H1 (cell line): ENCODE measurements at regions not wholly inside any gene's neighbourhood (a gene's known extent, or its start where the extent isn't known, plus 50 kb on each side); places are given as distances from the start of the nearest gene placed in this dataset.

Experiments used
- CTCF ChIA-PET: fragments of 300-600 bp; sonication (Branson Sonifier 250); formaldehyde crosslinking; loops from one replicate; lab custom pipeline; 2021; ENCODE audit not compliant: partially characterized antibody; lab: Charles Lee
- POLR2A ChIA-PET: fragments of 300-600 bp; sonication (Branson Sonifier 250); formaldehyde crosslinking; loops from one replicate; lab custom pipeline; 2021; ENCODE audit warnings: inconsistent platforms; ENCODE audit not compliant: partially characterized antibody; lab: Charles Lee
- DNase-seq, 2 experiments: peaks; one replicate each; pipeline versions ENCODE4 v3.0.0 to v3.0.0-alpha.2; 2010 to 2022; ENCODE audit warnings: low spot score in 2 of 2, low read depth in 1 of 2, mixed read lengths in 1 of 2
- FAIRE-seq: peaks from 2 replicates; lab custom pipeline; 2011; peaks lifted over from hg19 to GRCh38; lab: Jason Lieb, UNC
- H2AFZ ChIP-seq: 2 replicates; pipeline ENCODE4 v1.8.1; 2012; ENCODE audit warnings: low read length, inconsistent platforms
- H2AK5ac ChIP-seq: 2 replicates; pipeline ENCODE4 v1.6.1; 2013; ENCODE audit warnings: low read depth, low read length
- H2BK120ac ChIP-seq: replicated peaks from 2 replicates; pipeline ENCODE3; 2013; ENCODE audit warnings: low read depth, low read length, inconsistent platforms
- H2BK12ac ChIP-seq: 2 replicates; pipeline ENCODE4 v1.6.1; 2013; ENCODE audit warnings: low read depth, low read length
- H2BK15ac ChIP-seq: 2 replicates; pipeline ENCODE4 v1.6.1; 2013; ENCODE audit warnings: low read length
- H2BK20ac ChIP-seq: 2 replicates; pipeline ENCODE4 v1.6.1; 2013; ENCODE audit warnings: low read length
- H2BK5ac ChIP-seq: 2 replicates; pipeline ENCODE4 v1.6.1; 2013; ENCODE audit warnings: low read depth, low read length
- H3K14ac ChIP-seq: 2 replicates; pipeline ENCODE4 v1.6.1; 2013; ENCODE audit warnings: inconsistent platforms; ENCODE audit not compliant: insufficient read length
- H3K18ac ChIP-seq: 2 replicates; pipeline ENCODE4 v1.6.1; 2013; ENCODE audit warnings: low read length; ENCODE audit errors: extremely low read depth
- H3K23ac ChIP-seq: 2 replicates; pipeline ENCODE4 v1.6.1; 2013; ENCODE audit warnings: inconsistent platforms; ENCODE audit not compliant: insufficient read length
- H3K23me2 ChIP-seq: 2 replicates; pipeline ENCODE4 v1.6.1; 2013; ENCODE audit warnings: low read depth, low read length
- H3K27ac ChIP-seq: 2 replicates; pipeline ENCODE4 v1.6.1; 2011; ENCODE audit warnings: low read depth, low read length, inconsistent platforms
- H3K27me3 ChIP-seq, 4 experiments: replicated peaks in 1 of 4; 1 replicate in 1 of 4; 2 replicates in 3 of 4; pipeline versions ENCODE4 v1.6.1 to v1.8.1; 2011 to 2013; ENCODE audit warnings: low read length in 3 of 4, mild to moderate bottlenecking in 3 of 4, inconsistent platforms in 2 of 4, mixed read lengths in 2 of 4, moderate library complexity in 1 of 4; ENCODE audit not compliant: control insufficient read depth in 3 of 4, insufficient read depth in 3 of 4; ENCODE audit errors: extremely low read depth in 1 of 4
- H3K36me3 ChIP-seq, 4 experiments: 2 replicates each; pipeline versions ENCODE4 v1.6.1 to v1.8.1; 2011 to 2013; ENCODE audit warnings: mild to moderate bottlenecking in 4 of 4, low read length in 3 of 4, moderate library complexity in 2 of 4, control low read depth in 1 of 4, inconsistent platforms in 1 of 4; ENCODE audit not compliant: insufficient read depth in 4 of 4, control insufficient read depth in 2 of 4
- H3K4ac ChIP-seq: replicated peaks from 2 replicates; pipeline ENCODE3; 2013; ENCODE audit warnings: low read length, low read depth, mixed read lengths, inconsistent platforms; ENCODE audit not compliant: insufficient read length
- H3K4me1 ChIP-seq, 4 experiments: replicated peaks in 1 of 4; 1 replicate in 1 of 4; 2 replicates in 3 of 4; pipeline versions ENCODE4 v1.6.1 to v1.8.1; 2011 to 2013; ENCODE audit warnings: low read length in 3 of 4, inconsistent platforms in 2 of 4, mixed read lengths in 1 of 4; ENCODE audit not compliant: insufficient read depth in 4 of 4, control insufficient read depth in 3 of 4
- H3K4me2 ChIP-seq, 2 experiments: 2 replicates each; pipeline versions ENCODE4 v1.6.1 to v1.8.1; 2011 to 2013; ENCODE audit warnings: low read depth in 2 of 2, low read length in 2 of 2, control low read depth in 1 of 2, inconsistent platforms in 1 of 2, mild to moderate bottlenecking in 1 of 2; ENCODE audit not compliant: insufficient read depth in 1 of 2
- H3K4me3 ChIP-seq, 4 experiments: fragments of 200-600, 300-600 bp in 1 of 4; sonication (generic), shearing (Covaris generic), sonication (Bioruptor Twin) in 1 of 4; 2 replicates each; pipeline versions ENCODE4 v1.5.1 to v1.8.1; 2011 to 2016; ENCODE audit warnings: low read length in 4 of 4, low read depth in 3 of 4, control low read depth in 2 of 4, inconsistent platforms in 2 of 4, mild to moderate bottlenecking in 2 of 4, mixed read lengths in 1 of 4, moderate library complexity in 1 of 4; ENCODE audit not compliant: insufficient read depth in 2 of 4; ENCODE audit errors: extremely low read depth in 1 of 4
- H3K56ac ChIP-seq: replicated peaks from 2 replicates; pipeline ENCODE3; 2013; ENCODE audit warnings: low read depth, mild to moderate bottlenecking, mixed read lengths, low read length, inconsistent platforms; ENCODE audit not compliant: insufficient read length
- H3K79me1 ChIP-seq: 2 replicates; pipeline ENCODE4 v1.6.1; 2013; ENCODE audit warnings: low read depth, low read length, control low read depth
- H3K79me2 ChIP-seq, 2 experiments: 2 replicates each; pipeline versions ENCODE4 v1.6.1 to v1.8.1; 2012 to 2013; ENCODE audit warnings: low read length in 2 of 2, mild to moderate bottlenecking in 2 of 2, inconsistent platforms in 1 of 2; ENCODE audit not compliant: insufficient read depth in 2 of 2, control insufficient read depth in 1 of 2
- H3K9ac ChIP-seq, 4 experiments: replicated peaks in 1 of 4; 1 replicate in 1 of 4; 2 replicates in 3 of 4; pipeline versions ENCODE4 v1.6.1 to v1.8.1; 2011 to 2013; ENCODE audit warnings: low read depth in 3 of 4, low read length in 3 of 4, control low read depth in 2 of 4, mild to moderate bottlenecking in 2 of 4, moderate library complexity in 2 of 4, inconsistent platforms in 1 of 4; ENCODE audit errors: extremely low read depth in 1 of 4
- H3K9me3 ChIP-seq, 2 experiments: 2 replicates each; pipeline versions ENCODE4 v1.6.1 to v1.8.1; 2012 to 2013; ENCODE audit warnings: mild to moderate bottlenecking in 2 of 2, moderate library complexity in 2 of 2, control low read depth in 1 of 2, inconsistent platforms in 1 of 2, low read depth in 1 of 2, low read length in 1 of 2, mixed read lengths in 1 of 2; ENCODE audit not compliant: insufficient read depth in 2 of 2
- H4K20me1 ChIP-seq, 2 experiments: replicated peaks in 1 of 2; 2 replicates each; pipeline versions ENCODE3 to v1.8.1; 2011 to 2013; ENCODE audit warnings: inconsistent platforms in 2 of 2, low read length in 2 of 2, mild to moderate bottlenecking in 1 of 2; ENCODE audit not compliant: insufficient read depth in 2 of 2, control insufficient read depth in 1 of 2
- H4K5ac ChIP-seq: 2 replicates; pipeline ENCODE4 v1.6.1; 2013; ENCODE audit warnings: low read length, low read depth, mixed read lengths, inconsistent platforms; ENCODE audit not compliant: insufficient read length
- H4K8ac ChIP-seq: 2 replicates; pipeline ENCODE4 v1.8.0; 2013; ENCODE audit warnings: mild to moderate bottlenecking, moderate library complexity, low read length, inconsistent platforms; ENCODE audit not compliant: insufficient read depth; ENCODE audit errors: extremely low read depth
- H4K91ac ChIP-seq: replicated peaks from 2 replicates; pipeline ENCODE3; 2013; ENCODE audit warnings: low read length, mixed read lengths, inconsistent platforms; ENCODE audit not compliant: insufficient read length
- BCL11A ChIP-seq, 2 experiments: IDR thresholded peaks; one replicate each; pipeline ENCODE4 v1.6.1; 2011; ENCODE audit warnings: low read depth in 2 of 2, low read length in 2 of 2, mild to moderate bottlenecking in 2 of 2
- CHD1 ChIP-seq: IDR thresholded peaks from 2 replicates; pipeline ENCODE4 v1.6.1; 2012; ENCODE audit warnings: low read depth, low read length, improper control_type of control experiment
- CTBP2 ChIP-seq: IDR thresholded peaks from 2 replicates; pipeline ENCODE4 v1.7.0; 2011; ENCODE audit warnings: borderline replicate concordance, mild to moderate bottlenecking, moderate library complexity, mixed read lengths, low read length; ENCODE audit not compliant: insufficient read depth, insufficient read length
- HDAC6 ChIP-seq: IDR thresholded peaks from one replicate; pipeline ENCODE4 v1.7.1; 2012; ENCODE audit warnings: low read depth, mild to moderate bottlenecking, inconsistent platforms, low read length, moderate library complexity
- MAFK ChIP-seq: IDR thresholded peaks from 2 replicates; pipeline ENCODE4 v1.6.1; 2012; ENCODE audit warnings: low read depth, mild to moderate bottlenecking, improper control_type of control experiment, low read length
- POLR2A ChIP-seq, 2 experiments: IDR thresholded peaks; 1 replicate in 1 of 2; 2 replicates in 1 of 2; pipeline ENCODE4 v1.6.1; 2011; ENCODE audit warnings: low read depth in 2 of 2, low read length in 2 of 2, mild to moderate bottlenecking in 2 of 2; ENCODE audit errors: control extremely low read depth in 1 of 2
- RAD21 ChIP-seq, 2 experiments: IDR thresholded peaks in 1 of 2; conservative IDR thresholded peaks in 1 of 2; 2 replicates each; pipeline ENCODE4 v1.6.1; 2011; ENCODE audit warnings: low read depth in 2 of 2, low read length in 2 of 2, improper control_type of control experiment in 1 of 2, inconsistent platforms in 1 of 2, mild to moderate bottlenecking in 1 of 2, moderate library complexity in 1 of 2
- RBBP5 ChIP-seq: IDR thresholded peaks from 2 replicates; pipeline ENCODE4 v1.7.1; 2012; ENCODE audit warnings: low read depth, mild to moderate bottlenecking, inconsistent platforms, low read length, moderate library complexity, borderline replicate concordance
- RFX5 ChIP-seq: IDR thresholded peaks from 2 replicates; pipeline ENCODE4 v1.6.1; 2011; ENCODE audit warnings: low read depth, low read length, improper control_type of control experiment, borderline replicate concordance
- RNF2 ChIP-seq: fragments of 200-900, 300-1000 bp; sonication (generic); IDR thresholded peaks from 2 replicates; pipeline ENCODE4 v1.7.1; 2016; ENCODE audit warnings: borderline replicate concordance, low read depth, mild to moderate bottlenecking, antibody characterized with exemption, low read length; ENCODE audit not compliant: poor library complexity, severe bottlenecking; ENCODE audit errors: missing control alignments
- SIRT6 ChIP-seq: IDR thresholded peaks from one replicate; pipeline ENCODE4 v1.7.1; 2012; ENCODE audit warnings: low read length, inconsistent platforms
- TAF1 ChIP-seq: IDR thresholded peaks from 2 replicates; pipeline ENCODE4 v1.6.1; 2011; ENCODE audit warnings: mild to moderate bottlenecking, low read depth, low read length
- TBP ChIP-seq: IDR thresholded peaks from 2 replicates; pipeline ENCODE4 v1.6.1; 2011; ENCODE audit warnings: low read depth, low read length, improper control_type of control experiment
- WGBS, 2 experiments: shearing (Covaris generic) in 1 of 2; methylation state at CpG; one replicate each; pipeline versions ENCODE4 v1.1.6 to v1.1.7; 2013 to 2015; ENCODE audit warnings: low lambda C conversion rate in 2 of 2, mixed read lengths in 2 of 2, inconsistent platforms in 1 of 2, low coverage in 1 of 2, missing lambda C conversion rate in 1 of 2; ENCODE audit not compliant: insufficient replicate concordance in 2 of 2, insufficient coverage in 1 of 2, insufficient read length in 1 of 2; ENCODE audit errors: extremely low coverage in 1 of 2, missing lambda C conversion rate in 1 of 2; 5-methylcytosine and 5-hydroxymethylcytosine counted together
- TF ChIP-seq, protein P1 (sequence below): IDR thresholded peaks from 2 replicates; pipeline ENCODE4 v1.6.1; 2012; ENCODE audit warnings: inconsistent platforms

DNA sequence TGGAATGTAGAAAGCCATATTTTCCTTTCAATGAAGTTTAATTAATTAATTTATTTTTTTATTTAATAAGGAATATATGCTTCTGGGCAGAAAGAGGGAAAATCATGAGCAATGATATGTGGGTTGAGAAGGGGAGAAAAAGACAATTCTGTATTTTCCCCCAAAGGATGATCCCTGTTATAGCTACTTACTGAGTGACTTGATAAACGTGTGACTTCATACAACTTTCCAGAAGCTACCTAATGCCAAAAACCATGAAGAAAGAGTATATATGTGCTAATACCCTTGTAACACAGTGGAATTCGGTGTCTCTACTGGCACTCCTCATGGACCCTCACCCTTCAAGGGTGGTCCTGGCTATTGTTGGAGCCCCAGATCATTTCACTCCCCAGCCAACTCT lies 335.0 kb upstream of the KLF4 start:
- Histone ChIP-seq H3K79me2 (no peaks in the 10 kb centered on the region), H3K14ac (no peak overlapping the region), H3K4me2 (no peak overlapping the region), H2AK5ac (no peak overlapping the region), H3K9ac (no peak overlapping the region), H3K4me1 (peaks cover 0 to 8% (median 2%) of the 10 kb centered on the region in 4 experiments; a peak in 3 of 7 replicates), H2AFZ (no peak overlapping the region), H4K91ac (no peak overlapping the region), H2BK5ac (no peak overlapping the region), H4K20me1 (no peaks in the 10 kb centered on the region), H3K56ac (no peak overlapping the region), H2BK12ac (no peak overlapping the region), H4K5ac (no peak overlapping the region), H2BK20ac (no peak overlapping the region), H3K36me3 (no peaks in the 10 kb centered on the region), H3K18ac (no peak overlapping the region), H3K9me3 (no peaks in the 10 kb centered on the region), H3K4me3 (no peak overlapping the region), H3K23ac (no peak overlapping the region), H3K27ac (no peak overlapping the region), H3K79me1 (no peaks in the 10 kb centered on the region), H3K23me2 (no peaks in the 10 kb centered on the region; the same call in 1 of the 2 replicates), H3K4ac (no peak overlapping the region), H4K8ac (no peak overlapping the region), H2BK120ac (no peak overlapping the region), H2BK15ac (no peak overlapping the region), H3K27me3 (no peaks in the 10 kb centered on the region)
- 90% methylated on average over 2 of the region's 2 CpGs; no CpG with 5 or more reads in 1 of the 2 experiments for WGBS, 2 experiments
- ChIA-PET POLR2A (no interaction called here), CTCF (interaction anchor here (0.6 to 1.7 kb wide), 5 partner anchors 12 to 240 kb away, joined by 3 to 4 read pairs (median 3); no protein-coding TSS in a partner anchor)
- DNase-seq (no peak), FAIRE-seq (no peak)
- TF ChIP-seq CTBP2 (no peak), MAFK (no peak), RNF2 (no peak), RBBP5 (no peak), CHD1 (no peak), HDAC6 (no peak), RAD21 (IDR thresholded peaks at IDR 0.05 in 1 of 2, conservative IDR thresholded peaks at IDR 0.05 in 1 of 2; ENCODE audit: low read depth in 2 of 2, low read length in 2 of 2) (no peak), RFX5 (no peak), SIRT6 (no peak), TBP (no peak), BCL11A (IDR thresholded peaks at IDR 0.05; ENCODE audit: low read depth in 2 of 2, low read length in 2 of 2) (no peak), TAF1 (no peak), POLR2A (IDR thresholded peaks at IDR 0.05; ENCODE audit: control extremely low read depth in 1 of 2, low read depth in 2 of 2, low read length in 2 of 2) (no peak)
- TF ChIP-seq, protein P1, sequence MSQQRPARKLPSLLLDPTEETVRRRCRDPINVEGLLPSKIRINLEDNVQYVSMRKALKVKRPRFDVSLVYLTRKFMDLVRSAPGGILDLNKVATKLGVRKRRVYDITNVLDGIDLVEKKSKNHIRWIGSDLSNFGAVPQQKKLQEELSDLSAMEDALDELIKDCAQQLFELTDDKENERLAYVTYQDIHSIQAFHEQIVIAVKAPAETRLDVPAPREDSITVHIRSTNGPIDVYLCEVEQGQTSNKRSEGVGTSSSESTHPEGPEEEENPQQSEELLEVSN, result no peak
